CD4-positive, CD25-positive, alpha-beta regulatory T cell (primary cell): ENCODE measurements at regions not wholly inside any gene's neighbourhood (a gene's known extent, or its start where the extent isn't known, plus 50 kb on each side); places are given as distances from the start of the nearest gene placed in this dataset.
"Not testable (repeated sequence)": the region's sequence is repeated elsewhere in the genome, so short reads cannot be mapped to it uniquely, and the experiment has no call there.

ENCODE experiments used
- ATAC-seq, 2 donors: fragments of 150-1000 bp; cut with Tn5 transposase; one replicate each; pipeline ENCODE4 v1.10.0; 2021; ENCODE audit warnings: low read depth in 2 of 2, moderate number of reproducible peaks in 2 of 2, moderate library complexity in 1 of 2
- DNase-seq, 3 donors: peaks; one replicate each; pipeline versions ENCODE4 v3.0.0 to v3.0.0-alpha.2; 2012 to 2022; ENCODE audit warnings: mixed read lengths in 1 of 3
- H3K27ac ChIP-seq: one replicate; pipeline ENCODE4 v1.7.0; 2013; ENCODE audit warnings: mild to moderate bottlenecking, low read length; ENCODE audit not compliant: insufficient read depth, poor library complexity, severe bottlenecking
- H3K27me3 ChIP-seq: one replicate; pipeline ENCODE4 v1.7.0; 2013; ENCODE audit warnings: low read length; ENCODE audit not compliant: control insufficient read depth, insufficient read depth
- H3K36me3 ChIP-seq: one replicate; pipeline ENCODE4 v1.7.0; 2013; ENCODE audit warnings: mild to moderate bottlenecking, low read length, moderate library complexity; ENCODE audit not compliant: control insufficient read depth, insufficient read depth
- H3K4me1 ChIP-seq: 2 replicates; pipeline ENCODE4 v1.7.0; 2013; ENCODE audit warnings: mild to moderate bottlenecking, low read length; ENCODE audit not compliant: insufficient read depth, control insufficient read depth, poor library complexity, severe bottlenecking
- H3K4me3 ChIP-seq: one replicate; pipeline ENCODE4 v1.7.0; 2013; ENCODE audit warnings: low read depth, mild to moderate bottlenecking, low read length, moderate library complexity
- H3K9me3 ChIP-seq, 2 experiments: 1 replicate in 1 of 2; 2 replicates in 1 of 2; pipeline ENCODE4 v1.7.0; 2013; ENCODE audit warnings: low read length in 2 of 2, mild to moderate bottlenecking in 1 of 2, moderate library complexity in 1 of 2; ENCODE audit not compliant: control insufficient read depth in 2 of 2
- H3K27ac Mint-ChIP-seq, 3 donors: one replicate each; pipeline ENCODE4 v1.8.0; 2020 to 2022; ENCODE audit warnings: mild to moderate bottlenecking in 3 of 3, mixed read lengths in 3 of 3, moderate library complexity in 2 of 3
- H3K27me3 Mint-ChIP-seq: one replicate; pipeline ENCODE4 v1.8.0; 2022; ENCODE audit warnings: mild to moderate bottlenecking, mixed read lengths
- H3K36me3 Mint-ChIP-seq: one replicate; pipeline ENCODE4 v1.8.0; 2020; ENCODE audit warnings: mixed read lengths
- H3K4me1 Mint-ChIP-seq, 4 donors: one replicate each; pipeline ENCODE4 v1.8.0; 2020 to 2022; ENCODE audit warnings: mixed read lengths in 4 of 4, mild to moderate bottlenecking in 1 of 4
- H3K4me3 Mint-ChIP-seq, 4 donors: one replicate each; pipeline ENCODE4 v1.8.0; 2020 to 2022; ENCODE audit warnings: mild to moderate bottlenecking in 4 of 4, mixed read lengths in 4 of 4, moderate library complexity in 3 of 4
- H3K9me3 Mint-ChIP-seq, 7 donors: one replicate each; pipeline ENCODE4 v1.8.0; 2020 to 2022; ENCODE audit warnings: mixed read lengths in 7 of 7, mild to moderate bottlenecking in 3 of 7, moderate library complexity in 2 of 7

DNA sequence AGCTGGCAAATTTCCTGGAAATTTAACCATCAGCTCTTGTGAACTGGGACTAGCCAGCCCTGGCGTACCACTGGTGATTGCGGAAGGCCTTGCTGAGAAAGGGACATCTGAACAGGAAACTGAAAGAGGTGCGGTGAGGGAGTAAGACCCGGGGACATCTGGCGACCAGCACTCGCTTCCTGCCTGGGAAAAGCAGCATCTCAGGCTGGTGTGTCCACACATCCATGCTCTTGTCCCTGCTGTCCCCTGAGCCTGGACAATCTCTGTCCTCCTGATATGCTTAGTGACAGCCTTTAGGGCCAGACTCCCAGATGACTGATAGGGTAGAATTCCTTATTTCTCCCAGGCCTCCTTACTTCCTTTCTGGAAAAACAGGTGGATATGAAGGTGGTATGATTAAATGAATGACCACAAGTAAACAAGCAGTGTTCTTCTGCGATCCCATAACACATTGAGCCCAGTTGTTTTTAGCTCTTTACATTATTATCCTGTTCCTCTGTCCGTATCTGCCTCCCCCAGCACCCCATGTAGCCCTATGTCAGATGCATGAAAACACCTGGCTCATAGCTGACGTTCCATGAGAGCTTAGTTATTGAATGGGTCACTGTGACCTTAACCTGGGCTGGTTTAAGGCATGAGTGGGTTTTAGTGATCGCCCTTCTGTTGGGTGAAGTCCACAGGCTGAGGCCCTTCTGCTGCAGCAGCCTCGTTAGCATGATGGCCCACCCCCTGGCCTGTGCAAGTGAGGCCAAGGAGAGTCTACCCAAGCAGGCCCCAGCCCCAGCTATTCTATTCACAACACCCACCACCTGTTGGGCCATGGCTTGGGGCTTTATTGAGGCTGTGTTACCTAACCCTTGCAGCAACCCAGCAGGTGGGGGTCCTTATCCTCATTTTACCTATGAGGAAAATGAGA, 76.1 kb upstream of the GADD45A start:
- ATAC-seq = no peak
- H3K4me3 Mint-ChIP-seq = no peak overlapping the region

DNA sequence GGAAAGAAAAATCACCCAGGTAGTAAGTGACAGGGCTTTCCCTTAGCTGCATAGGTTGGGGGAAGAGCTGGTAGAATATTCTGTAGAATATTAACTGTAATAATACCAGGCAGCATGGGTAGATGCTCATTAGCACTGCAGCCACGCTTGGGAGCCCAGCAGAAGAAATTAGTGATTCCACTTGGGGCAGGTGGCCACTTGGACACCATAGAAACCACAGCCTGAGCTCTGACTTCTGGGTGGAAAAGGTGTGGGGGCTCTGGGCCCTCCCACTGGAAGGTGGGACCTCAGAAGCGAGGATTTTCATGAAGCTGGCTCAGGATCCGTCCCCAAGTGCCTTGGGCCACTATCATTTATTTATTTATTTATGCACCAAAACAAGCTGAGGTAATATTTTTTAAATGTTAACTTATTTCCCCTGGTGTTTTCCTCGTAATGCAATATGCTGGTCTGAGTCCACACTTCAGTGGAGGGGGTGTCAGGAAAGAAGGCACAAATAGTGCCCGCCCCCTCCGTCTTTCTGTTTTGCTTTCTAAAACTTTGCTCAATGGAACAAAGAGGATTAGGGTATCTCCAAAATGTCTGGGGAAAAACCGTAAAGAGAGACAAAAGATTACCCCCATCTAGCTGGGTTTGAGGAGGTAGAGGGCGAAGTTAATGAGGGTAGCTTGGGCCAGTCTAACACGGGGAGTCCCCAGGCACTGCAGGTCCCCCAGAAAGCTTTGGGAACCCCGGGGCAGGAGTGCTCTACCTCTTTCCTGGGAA, 75.2 kb upstream of the GADD45A start:
- DNase-seq = no peak
- ATAC-seq = no peak
- H3K27me3 ChIP-seq = peaks cover 3% of the 10 kb centered on the region
- no peaks in the 10 kb centered on the region for H3K9me3 ChIP-seq
- H3K4me1 ChIP-seq = no peaks in the 10 kb centered on the region
- H3K4me3 ChIP-seq = no peak overlapping the region
- Mint-ChIP-seq H3K36me3 (no peaks in the 10 kb centered on the region), H3K27me3 (peaks cover 9% of the 10 kb centered on the region), H3K27ac (no peak overlapping the region), H3K4me1 (peaks cover 0 to 8% (median 3%) of the 10 kb centered on the region in 4 donors), H3K4me3 (no peak overlapping the region), H3K9me3 (peaks cover 0 to 2% (median 0%) of the 10 kb centered on the region in 7 donors)
- no peak overlapping the region for H3K27ac ChIP-seq
- no peaks in the 10 kb centered on the region for H3K36me3 ChIP-seq

More for the DNA sequence above, 76.1 kb upstream of the GADD45A start:
- H3K36me3 ChIP-seq = no peaks in the 10 kb centered on the region
- H3K9me3 ChIP-seq = no peaks in the 10 kb centered on the region
- H3K4me3 ChIP-seq = no peak overlapping the region
- peaks cover 3% of the 10 kb centered on the region for H3K27me3 ChIP-seq
- Mint-ChIP-seq H3K36me3 (no peaks in the 10 kb centered on the region), H3K27me3 (peaks cover 9% of the 10 kb centered on the region), H3K27ac (no peak overlapping the region), H3K4me1 (peaks cover 0 to 8% (median 3%) of the 10 kb centered on the region in 4 donors), H3K9me3 (peaks cover 0 to 2% (median 0%) of the 10 kb centered on the region in 7 donors)
- no peak overlapping the region for H3K27ac ChIP-seq
- no peak for DNase-seq
- no peaks in the 10 kb centered on the region for H3K4me1 ChIP-seq

DNA sequence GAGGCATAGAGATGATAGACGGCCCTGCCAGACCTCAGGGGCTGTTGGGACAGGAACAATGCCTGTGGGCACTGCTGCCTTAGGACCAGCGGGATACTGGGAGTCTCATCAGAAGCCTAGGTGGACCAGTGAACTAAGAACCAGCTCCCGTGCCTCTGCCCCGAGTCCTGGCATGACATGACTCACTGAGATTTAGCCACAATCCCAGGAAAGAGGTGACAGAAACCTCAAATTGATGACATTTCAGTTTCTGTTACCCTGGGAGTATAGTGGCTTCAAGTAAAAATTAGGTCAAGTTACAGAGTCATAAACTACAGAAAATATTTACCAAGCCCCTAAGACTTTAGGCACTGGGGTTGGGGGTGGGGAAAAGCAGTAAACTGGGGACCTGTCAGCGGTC, 74.6 kb upstream of the GADD45A start:
- H3K9me3 Mint-ChIP-seq = peaks cover 0 to 3% (median 0%) of the 10 kb centered on the region in 7 donors
- no peak overlapping the region for H3K27ac Mint-ChIP-seq
- Histone ChIP-seq H3K36me3 (no peaks in the 10 kb centered on the region), H3K27me3 (peaks cover 3% of the 10 kb centered on the region), H3K9me3 (no peaks in the 10 kb centered on the region), H3K27ac (no peak overlapping the region), H3K4me3 (no peak overlapping the region), H3K4me1 (no peaks in the 10 kb centered on the region)
- no peak for DNase-seq
- no peak overlapping the region for H3K4me3 Mint-ChIP-seq
- H3K36me3 Mint-ChIP-seq = no peaks in the 10 kb centered on the region
- peaks cover 9% of the 10 kb centered on the region for H3K27me3 Mint-ChIP-seq
- peaks cover 0 to 8% (median 3%) of the 10 kb centered on the region in 4 donors for H3K4me1 Mint-ChIP-seq
- ATAC-seq = no peak

DNA sequence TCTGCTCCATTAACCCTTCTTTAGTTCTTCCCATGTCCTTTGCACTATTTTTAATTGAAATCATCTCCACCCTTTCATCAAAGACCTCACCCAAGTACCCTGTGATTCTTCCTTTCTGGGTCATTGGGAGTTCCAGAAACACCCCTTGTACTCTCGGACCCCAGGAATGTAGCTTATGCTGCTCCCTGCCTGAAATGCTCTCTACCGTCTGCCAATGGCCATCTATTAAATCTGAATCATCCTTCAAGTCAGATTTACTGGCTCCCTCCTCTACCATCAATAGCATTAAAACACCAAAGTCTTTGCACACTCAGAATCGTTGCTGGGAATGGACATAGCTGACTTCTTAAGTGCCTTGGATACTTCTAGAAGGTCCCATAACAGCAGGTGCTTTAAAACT, 73.2 kb upstream of the GADD45A start:
- DNase-seq (no peak), ATAC-seq (no peak)
- H3K27ac Mint-ChIP-seq = no peak overlapping the region
- H3K36me3 Mint-ChIP-seq = no peaks in the 10 kb centered on the region
- peaks cover 0 to 3% (median 0%) of the 10 kb centered on the region in 7 donors for H3K9me3 Mint-ChIP-seq
- H3K4me3 ChIP-seq = no peak overlapping the region
- H3K27me3 ChIP-seq = peaks cover 3% of the 10 kb centered on the region
- no peak overlapping the region for H3K27ac ChIP-seq
- no peak overlapping the region for H3K4me3 Mint-ChIP-seq
- H3K36me3 ChIP-seq = no peaks in the 10 kb centered on the region
- peaks cover 9% of the 10 kb centered on the region for H3K27me3 Mint-ChIP-seq
- H3K4me1 ChIP-seq = no peaks in the 10 kb centered on the region
- no peaks in the 10 kb centered on the region for H3K9me3 ChIP-seq
- peaks cover 0 to 8% (median 3%) of the 10 kb centered on the region in 4 donors for H3K4me1 Mint-ChIP-seq

DNA sequence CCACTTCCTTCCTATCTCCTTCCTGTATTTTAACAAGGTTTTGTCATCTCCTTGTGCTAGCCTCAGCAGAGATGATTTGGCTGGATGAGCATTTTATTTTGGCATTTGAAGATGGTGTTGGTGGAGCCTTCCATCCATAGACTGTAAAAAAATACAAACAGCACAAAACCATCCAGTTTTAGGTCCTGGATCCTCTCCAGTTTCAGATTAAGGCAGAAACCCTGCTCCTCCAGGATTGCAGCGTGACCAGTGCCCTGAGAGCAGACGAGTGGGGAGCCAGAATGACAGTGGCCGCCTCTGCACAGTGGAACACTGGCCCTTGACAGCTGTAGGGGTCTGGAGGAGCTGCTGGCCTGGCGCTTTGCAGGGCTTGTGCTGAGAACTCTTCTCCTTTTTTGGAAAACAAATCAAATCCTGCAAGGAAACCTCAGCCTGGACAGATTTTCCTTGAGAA, 72.2 kb upstream of the GADD45A start:
- Histone ChIP-seq H3K27ac (no peak overlapping the region), H3K4me3 (no peak overlapping the region), H3K27me3 (peaks cover 3% of the 10 kb centered on the region), H3K4me1 (no peaks in the 10 kb centered on the region), H3K36me3 (no peaks in the 10 kb centered on the region), H3K9me3 (no peaks in the 10 kb centered on the region)
- Mint-ChIP-seq H3K9me3 (peaks cover 0 to 3% (median 0%) of the 10 kb centered on the region in 7 donors), H3K4me1 (peaks cover 0 to 2% (median under 1%) of the 10 kb centered on the region in 4 donors), H3K27me3 (peaks cover 10% of the 10 kb centered on the region), H3K27ac (no peak overlapping the region), H3K36me3 (no peaks in the 10 kb centered on the region), H3K4me3 (no peak overlapping the region)
- ATAC-seq (no peak), DNase-seq (no peak)

DNA sequence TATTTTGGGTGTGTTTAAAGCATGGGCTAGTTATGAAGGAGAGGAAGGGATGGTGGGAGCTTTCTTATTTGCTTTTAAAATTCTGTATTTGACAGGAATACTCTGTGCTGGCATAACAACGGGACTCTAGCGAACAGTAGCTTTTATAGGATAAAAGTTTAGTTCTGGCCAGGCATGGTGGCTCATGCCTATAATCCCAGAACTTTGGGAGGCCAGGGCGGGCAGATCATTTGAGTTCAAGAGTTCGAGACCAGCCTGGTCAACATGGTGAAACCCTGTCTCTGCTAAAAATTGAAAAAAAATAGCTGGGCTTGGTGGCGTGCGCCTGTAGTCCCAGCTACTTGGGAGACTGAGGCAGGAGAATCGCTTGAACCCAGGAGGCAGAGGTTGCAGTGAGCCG, 71.5 kb upstream of the GADD45A start:
- not testable (repeated sequence) for H3K36me3 Mint-ChIP-seq, H3K4me3 ChIP-seq, DNase-seq, ATAC-seq, H3K4me1 ChIP-seq, H3K27ac ChIP-seq, H3K27me3 ChIP-seq, H3K9me3 Mint-ChIP-seq, H3K4me3 Mint-ChIP-seq, H3K27ac Mint-ChIP-seq, H3K9me3 ChIP-seq, H3K4me1 Mint-ChIP-seq, H3K36me3 ChIP-seq
- H3K27me3 Mint-ChIP-seq = peaks cover 16% of the 10 kb centered on the region

DNA sequence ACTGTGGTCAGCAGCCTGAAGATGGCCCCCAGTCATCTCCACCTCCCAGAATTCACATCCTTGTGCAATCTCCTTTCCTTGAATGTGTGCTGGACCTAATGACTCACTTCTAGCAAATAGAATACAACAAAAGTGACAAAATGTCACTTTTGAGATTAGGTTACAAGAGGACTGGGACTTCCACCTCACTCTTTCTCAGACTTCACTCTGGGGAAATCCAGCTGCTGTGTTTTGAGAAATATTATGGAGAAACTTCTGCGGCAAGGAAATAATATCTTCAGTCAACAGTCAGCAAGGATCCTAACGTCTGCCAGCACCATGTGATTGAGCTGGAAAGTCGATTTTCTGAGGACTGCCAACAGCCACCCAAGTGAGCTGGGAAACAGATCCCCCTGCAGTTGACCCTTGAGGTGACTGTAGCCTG, 70.5 kb upstream of the GADD45A start:
- peaks cover 26% of the 10 kb centered on the region for H3K27me3 Mint-ChIP-seq
- Histone ChIP-seq H3K9me3 (no peaks in the 10 kb centered on the region), H3K36me3 (no peaks in the 10 kb centered on the region), H3K27me3 (peaks cover 3% of the 10 kb centered on the region), H3K4me3 (no peak overlapping the region), H3K4me1 (no peaks in the 10 kb centered on the region), H3K27ac (no peak overlapping the region)
- no peak overlapping the region for H3K4me3 Mint-ChIP-seq
- peaks cover 0 to 3% (median 0%) of the 10 kb centered on the region in 7 donors for H3K9me3 Mint-ChIP-seq
- H3K27ac Mint-ChIP-seq = no peak overlapping the region
- no peak for ATAC-seq
- H3K4me1 Mint-ChIP-seq = no peaks in the 10 kb centered on the region
- no peaks in the 10 kb centered on the region for H3K36me3 Mint-ChIP-seq
- DNase-seq = no peak
